HG02938 (cell line): ENCODE measurements at regions not wholly inside any gene's neighbourhood (a gene's known extent, or its start where the extent isn't known, plus 50 kb on each side); places are given as distances from the start of the nearest gene placed in this dataset.
"Not testable (repeated sequence)": the region's sequence is repeated elsewhere in the genome, so short reads cannot be mapped to it uniquely, and the experiment has no call there.

ENCODE experiments used
- ATAC-seq: cut with Tn5 transposase; IDR thresholded peaks from one replicate; pipeline ENCODE4 v1.9.1; 2021; ENCODE audit warnings: mild to moderate bottlenecking, moderate library complexity; ENCODE audit not compliant: unreplicated experiment

GRCh38 chr4:79223993-79224776 lies 101.7 kb downstream of the NAA11 start:
- no peak for ATAC-seq

- no peak for ATAC-seq
These were observed 108.8 kb downstream of the NAA11 start for GRCh38 chr4:79217025-79217424.

- ATAC-seq: no peak
These were observed 112.2 kb downstream of the NAA11 start for GRCh38 chr4:79213702-79214101.

GRCh38 chr4:79213010-79213409 lies 112.9 kb downstream of the NAA11 start:
- ATAC-seq: no peak

- no peak for ATAC-seq
These were observed 113.5 kb downstream of the NAA11 start for GRCh38 chr4:79212311-79212710.

GRCh38 chr4:79211490-79211889 lies 114.4 kb downstream of the NAA11 start:
- no peak for ATAC-seq

GRCh38 chr4:79210636-79211049 lies 115.2 kb downstream of the NAA11 start:
- ATAC-seq: no peak

- no peak for ATAC-seq
These were observed 115.8 kb downstream of the NAA11 start for GRCh38 chr4:79209822-79210635.

GRCh38 chr4:79209081-79209480 lies 116.8 kb downstream of the NAA11 start:
- no peak for ATAC-seq

DNA sequence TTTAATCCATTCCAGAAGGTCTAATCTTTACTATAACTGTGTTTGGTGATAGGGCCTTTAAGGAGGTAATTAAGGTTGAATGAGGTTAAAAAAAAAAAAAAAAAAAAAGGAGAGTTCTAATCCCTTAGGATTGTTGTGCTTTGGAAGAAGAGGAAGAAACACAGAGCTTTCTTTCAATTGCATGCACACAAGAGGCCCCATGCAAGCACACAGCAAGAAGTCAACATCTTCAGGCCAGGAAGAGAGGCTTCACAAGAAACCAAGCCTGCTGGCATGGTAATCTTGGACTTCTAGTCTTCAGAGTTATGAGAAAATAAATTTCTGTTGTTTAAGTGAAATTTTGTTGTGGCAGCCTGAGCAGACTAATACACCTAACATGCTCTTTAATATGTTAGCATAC lies 118.6 kb downstream of the NAA11 start:
- no peak for ATAC-seq

GRCh38 chr4:79206660-79207059 lies 119.2 kb downstream of the NAA11 start:
- no peak for ATAC-seq

DNA sequence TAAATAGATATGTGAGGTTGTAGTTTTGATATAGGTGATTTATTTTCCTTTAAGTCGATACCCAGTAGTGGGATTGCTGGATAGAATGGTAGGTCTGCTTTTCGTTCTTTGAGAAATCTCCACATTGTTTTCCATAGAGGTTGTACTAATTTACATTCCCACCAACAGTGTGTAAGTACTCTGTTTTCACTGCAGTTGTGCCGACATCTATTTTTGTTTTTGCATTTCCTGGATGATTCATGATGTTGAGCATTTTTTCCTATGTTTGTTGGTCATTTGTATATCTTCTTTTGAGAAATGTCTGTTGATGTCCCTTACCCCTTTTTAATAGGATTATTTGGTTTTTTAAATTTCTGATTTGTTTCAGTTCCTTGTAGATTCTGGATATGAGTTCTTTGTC lies 120.7 kb downstream of the NAA11 start:
- ATAC-seq: no peak

- no peak for ATAC-seq
These were observed 123.9 kb downstream of the NAA11 start for GRCh38 chr4:79201971-79202370.

- no peak for ATAC-seq
These were observed 126.1 kb downstream of the NAA11 start for GRCh38 chr4:79199743-79200142.

DNA sequence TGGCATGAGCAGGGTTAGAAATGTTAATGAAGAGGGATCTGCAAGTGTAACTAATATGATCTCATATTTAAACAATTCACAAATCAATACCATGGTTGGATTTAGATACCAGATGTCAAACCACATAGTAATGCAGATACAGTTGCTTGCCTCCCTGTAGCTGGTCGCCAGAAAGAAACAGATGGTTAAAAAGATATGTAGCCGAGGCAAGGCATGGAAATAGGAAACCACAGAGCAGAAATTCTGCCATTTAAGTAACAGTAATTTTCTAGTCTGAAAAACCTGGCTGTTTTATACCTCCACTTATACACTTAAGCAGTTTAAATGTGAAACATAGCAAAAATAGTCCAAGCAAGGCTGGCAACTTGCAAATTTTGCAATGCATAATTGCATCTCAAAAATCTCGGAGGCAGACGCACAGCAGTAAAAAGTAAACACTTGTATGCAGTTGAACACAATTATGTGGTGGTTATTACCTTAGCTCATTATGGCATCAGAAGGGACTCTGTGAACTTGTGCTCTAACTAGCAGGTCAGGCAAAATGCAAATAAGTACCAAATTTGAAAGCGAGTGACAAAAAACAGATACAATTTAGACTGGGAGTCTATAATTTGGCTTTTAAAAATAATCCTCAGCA lies 126.8 kb downstream of the NAA11 start:
- ATAC-seq: no peak

DNA sequence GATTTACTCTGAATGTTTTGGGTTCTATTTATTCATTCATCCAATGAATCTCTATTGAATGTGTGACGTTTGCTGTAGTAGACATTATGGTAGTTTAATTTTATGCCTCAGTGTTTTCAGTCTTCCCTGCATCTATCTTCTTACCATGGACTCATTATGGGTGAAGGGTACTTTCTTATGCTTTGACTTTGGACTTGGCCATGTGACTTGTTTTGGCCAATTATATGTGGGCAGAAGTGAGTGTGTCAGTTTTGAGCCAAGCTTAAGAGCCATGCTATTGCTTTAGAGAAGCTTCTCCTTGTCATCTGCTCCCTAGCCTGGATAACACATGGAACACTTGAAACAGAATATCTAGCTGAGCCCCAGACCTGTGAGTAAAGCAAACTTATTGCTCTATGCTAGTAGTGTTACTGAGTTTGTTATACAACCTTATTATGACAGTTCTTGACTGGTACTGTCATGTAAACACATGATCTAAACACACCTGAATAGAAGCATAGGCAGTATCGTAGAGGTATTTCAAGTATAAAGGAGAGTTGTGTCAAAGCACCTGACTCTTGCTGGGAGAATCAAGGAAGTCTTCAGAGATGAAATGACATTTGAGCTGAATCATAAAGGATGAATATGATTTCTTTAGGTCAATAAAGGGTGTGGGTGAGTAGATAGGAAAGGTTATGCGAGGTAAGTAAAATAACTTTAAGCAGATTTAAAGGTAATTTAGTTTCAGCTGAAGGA lies 128.4 kb downstream of the NAA11 start:
- ATAC-seq: no peak

DNA sequence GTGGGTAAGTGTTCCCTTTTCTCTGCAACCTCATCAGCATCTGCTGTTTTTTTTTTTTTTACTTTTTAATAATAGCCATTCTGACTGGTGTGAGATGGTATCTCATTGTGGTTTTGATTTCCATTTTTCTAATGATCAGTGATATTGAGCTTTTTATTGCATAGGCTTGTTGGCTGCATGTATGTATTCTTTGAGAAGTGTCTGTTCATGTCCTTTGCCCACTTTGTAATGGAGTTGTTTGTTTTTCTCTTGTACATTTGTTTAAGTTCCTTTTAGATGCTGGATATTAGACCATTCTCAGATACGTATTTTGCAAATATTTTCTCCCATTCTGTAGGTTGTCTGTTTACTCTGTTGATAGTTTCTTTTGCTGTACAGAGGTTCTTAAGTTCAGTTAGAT lies 134.6 kb downstream of the NAA11 start:
- ATAC-seq: not testable (repeated sequence)

GRCh38 chr4:79185526-79186045 lies 140.3 kb downstream of the NAA11 start:
- ATAC-seq: no peak

DNA sequence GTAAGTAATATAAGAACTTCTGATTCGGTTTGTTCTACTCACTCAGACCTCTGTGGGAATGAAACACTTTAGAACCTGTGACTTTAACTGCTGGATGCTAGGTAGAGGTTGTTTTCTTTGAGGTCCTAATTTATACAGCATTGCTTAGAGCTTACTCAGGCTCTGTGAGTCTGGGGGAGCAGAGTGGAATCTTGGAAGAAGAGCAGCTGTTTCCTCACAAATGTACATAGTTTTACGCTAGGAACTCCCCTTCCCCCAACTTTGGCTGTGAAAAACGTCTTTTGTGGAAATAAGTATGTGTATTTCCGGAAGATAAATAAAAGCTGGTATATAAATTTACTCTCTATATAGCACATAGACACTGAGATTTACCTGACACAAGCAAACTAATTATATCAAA lies 141.4 kb downstream of the NAA11 start:
- ATAC-seq: no peak

DNA sequence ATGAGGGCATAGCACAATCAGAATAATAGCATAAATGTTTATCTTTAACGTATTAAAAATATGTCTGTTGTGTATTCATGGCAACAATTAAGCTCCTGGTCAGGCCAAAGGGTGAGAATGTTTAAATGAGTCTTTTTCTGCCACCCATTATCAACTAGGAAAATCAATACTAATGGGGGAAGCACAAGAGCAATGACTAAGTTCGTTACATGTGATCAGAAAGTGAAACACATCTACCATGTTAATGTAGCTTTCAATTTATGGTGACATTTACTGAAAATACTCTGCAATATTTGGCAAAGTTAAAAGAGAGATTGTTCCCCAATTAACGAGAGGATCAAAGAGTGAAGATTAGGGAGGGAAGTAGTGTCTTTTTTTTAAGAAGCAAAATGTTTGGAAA lies 143.7 kb downstream of the NAA11 start:
- peak; percentile 43 for ATAC-seq

DNA sequence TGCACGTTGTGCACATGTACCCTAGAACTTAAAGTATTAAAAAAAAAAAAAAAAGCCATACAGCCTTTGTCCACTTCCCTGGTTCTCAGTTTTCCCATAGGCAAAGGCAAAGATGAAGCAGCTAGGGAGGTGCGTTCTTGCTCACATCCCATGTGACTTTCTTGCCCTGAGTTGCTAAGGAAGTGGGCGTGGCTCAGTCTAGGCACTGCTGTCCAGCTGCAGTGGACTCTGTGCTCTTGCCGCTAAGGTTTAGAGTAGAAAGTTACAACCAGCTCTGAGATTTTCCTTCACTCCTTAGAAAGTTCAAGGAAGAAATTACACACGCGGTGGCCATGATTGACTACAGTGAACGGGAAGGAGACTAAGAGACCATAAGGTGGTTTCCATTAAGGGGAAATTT lies 144.7 kb downstream of the NAA11 start:
- no peak for ATAC-seq
